ENCODE measurements at regions not wholly inside any gene's neighbourhood (a gene's known extent, or its start where the extent isn't known, plus 50 kb on each side); places are given as distances from the start of the nearest gene placed in this dataset.
A peak's percentile ranks its signal among the peaks of the same experiment; 100 is the strongest.

DNA sequence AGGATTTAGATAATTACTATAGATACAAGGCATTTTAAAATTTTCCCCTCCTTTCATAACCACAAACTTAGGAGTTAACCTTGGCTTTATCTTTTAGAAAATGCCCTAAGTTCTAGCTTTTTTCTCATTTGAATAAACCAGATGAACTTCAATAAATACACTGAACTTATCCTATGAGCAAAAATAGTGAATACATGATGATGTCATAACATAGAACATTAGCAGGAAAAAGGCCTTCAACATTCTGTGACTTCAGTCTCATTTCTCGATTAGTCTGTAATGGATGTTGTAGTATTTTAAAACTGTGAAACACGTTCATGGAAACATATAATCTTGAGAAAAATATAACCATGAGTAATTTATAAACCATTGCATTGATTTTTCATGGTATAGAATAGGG lies 550.7 kb downstream of the PKHD1 start:
- no peaks in the 10 kb centered on the region for H3K36me3 Mint-ChIP-seq (ENCODE audit: low read depth)
- TF ChIP-seq, protein P1, sequence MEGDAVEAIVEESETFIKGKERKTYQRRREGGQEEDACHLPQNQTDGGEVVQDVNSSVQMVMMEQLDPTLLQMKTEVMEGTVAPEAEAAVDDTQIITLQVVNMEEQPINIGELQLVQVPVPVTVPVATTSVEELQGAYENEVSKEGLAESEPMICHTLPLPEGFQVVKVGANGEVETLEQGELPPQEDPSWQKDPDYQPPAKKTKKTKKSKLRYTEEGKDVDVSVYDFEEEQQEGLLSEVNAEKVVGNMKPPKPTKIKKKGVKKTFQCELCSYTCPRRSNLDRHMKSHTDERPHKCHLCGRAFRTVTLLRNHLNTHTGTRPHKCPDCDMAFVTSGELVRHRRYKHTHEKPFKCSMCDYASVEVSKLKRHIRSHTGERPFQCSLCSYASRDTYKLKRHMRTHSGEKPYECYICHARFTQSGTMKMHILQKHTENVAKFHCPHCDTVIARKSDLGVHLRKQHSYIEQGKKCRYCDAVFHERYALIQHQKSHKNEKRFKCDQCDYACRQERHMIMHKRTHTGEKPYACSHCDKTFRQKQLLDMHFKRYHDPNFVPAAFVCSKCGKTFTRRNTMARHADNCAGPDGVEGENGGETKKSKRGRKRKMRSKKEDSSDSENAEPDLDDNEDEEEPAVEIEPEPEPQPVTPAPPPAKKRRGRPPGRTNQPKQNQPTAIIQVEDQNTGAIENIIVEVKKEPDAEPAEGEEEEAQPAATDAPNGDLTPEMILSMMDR (IDR thresholded peaks at IDR 0.05; ENCODE audit: unreplicated experiment in 3 of 3), result no peak
- H3K27ac Mint-ChIP-seq, result no peak overlapping the region
- H3K27me3 Mint-ChIP-seq (ENCODE audit: low read depth), result peaks cover 19% of the 10 kb centered on the region
- H3K4me1 Mint-ChIP-seq, result no peaks in the 10 kb centered on the region
- H3K9me3 Mint-ChIP-seq, result no peaks in the 10 kb centered on the region
- H3K4me3 Mint-ChIP-seq, result no peak overlapping the region

DNA sequence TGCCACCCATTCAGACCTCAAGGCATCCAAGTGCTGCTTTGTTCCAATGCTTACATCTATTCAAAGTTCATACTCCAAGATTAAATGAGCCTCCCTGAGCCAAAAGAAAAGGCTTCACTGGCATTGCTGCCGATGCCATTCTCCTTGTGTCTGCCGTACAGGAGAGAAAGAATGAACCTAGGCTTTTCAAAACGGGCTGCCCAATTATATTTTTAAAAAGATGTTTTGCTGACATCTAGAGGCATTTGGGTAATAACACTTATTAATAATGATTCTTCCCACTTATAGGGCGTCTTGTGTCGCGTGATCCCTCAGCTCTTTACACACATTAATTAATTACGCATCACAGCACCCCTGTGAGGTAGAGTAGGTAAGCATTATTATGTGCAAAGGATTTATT lies 545.6 kb downstream of the PKHD1 start:
- TF ChIP-seq, protein P1 (IDR thresholded peaks at IDR 0.05; ENCODE audit: unreplicated experiment in 3 of 3), result peak; percentile 27 to 49 (median 45)

DNA sequence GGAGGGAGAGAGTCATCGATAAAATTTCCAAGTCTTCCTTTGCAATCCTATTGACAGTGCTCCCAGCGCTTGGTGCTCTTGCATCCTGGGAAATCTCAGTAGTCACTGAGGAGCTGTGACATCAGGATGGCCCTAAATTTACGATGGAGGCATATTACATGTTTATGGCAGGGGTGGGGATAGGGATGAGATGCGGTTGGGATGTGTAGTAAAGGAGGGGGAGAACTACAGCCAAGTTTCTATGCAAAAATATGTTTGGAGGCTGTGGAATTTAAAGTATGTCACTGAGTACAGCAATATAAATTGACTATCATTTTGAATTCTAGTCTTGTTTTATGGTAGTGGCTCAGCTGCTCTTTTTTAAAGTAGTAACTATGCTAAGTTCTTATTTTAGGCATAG lies 544.9 kb downstream of the PKHD1 start:
- H3K9me3 Mint-ChIP-seq, result no peaks in the 10 kb centered on the region
- peaks cover 9% of the 10 kb centered on the region for H3K4me1 Mint-ChIP-seq
- no peaks in the 10 kb centered on the region for H3K36me3 Mint-ChIP-seq (ENCODE audit: low read depth)
- H3K27ac Mint-ChIP-seq, result no peak overlapping the region
- H3K4me3 Mint-ChIP-seq, result no peak overlapping the region
- TF ChIP-seq, protein P1 (IDR thresholded peaks at IDR 0.05; ENCODE audit: unreplicated experiment in 3 of 3), result no peak
- H3K27me3 Mint-ChIP-seq (ENCODE audit: low read depth), result peaks cover 26% of the 10 kb centered on the region

More for the DNA sequence above, 545.6 kb downstream of the PKHD1 start:
- H3K36me3 Mint-ChIP-seq (ENCODE audit: low read depth), result no peaks in the 10 kb centered on the region
- H3K27me3 Mint-ChIP-seq (ENCODE audit: low read depth), result peaks cover 26% of the 10 kb centered on the region
- no peaks in the 10 kb centered on the region for H3K9me3 Mint-ChIP-seq
- H3K27ac Mint-ChIP-seq, result no peak overlapping the region
- no peak overlapping the region for H3K4me3 Mint-ChIP-seq
- H3K4me1 Mint-ChIP-seq, result peaks cover 9% of the 10 kb centered on the region

DNA sequence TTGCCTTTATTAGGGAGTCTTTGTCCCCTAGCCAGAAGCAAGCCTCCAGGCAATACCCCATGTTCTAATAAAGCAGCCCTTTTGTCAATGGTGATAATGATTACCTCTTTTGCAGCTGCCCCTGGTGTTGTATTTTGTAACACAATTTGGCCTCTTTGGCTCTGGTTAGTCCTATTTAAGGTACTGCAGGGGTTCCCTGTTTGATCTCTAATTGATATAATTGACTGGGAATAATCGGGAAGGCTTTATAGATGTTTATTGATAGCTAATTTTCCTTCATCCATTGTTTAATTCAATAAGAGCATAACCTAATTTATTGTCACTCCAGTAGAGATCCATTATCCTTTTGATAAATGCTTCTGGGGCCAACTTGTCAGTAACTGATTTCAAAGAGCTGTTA lies 537.2 kb downstream of the PKHD1 start:
- Mint-ChIP-seq H3K4me3 (no peak overlapping the region), H3K4me1 (no peaks in the 10 kb centered on the region), H3K36me3 (ENCODE audit: low read depth) (no peaks in the 10 kb centered on the region), H3K27ac (no peak overlapping the region), H3K27me3 (ENCODE audit: low read depth) (peaks cover 1% of the 10 kb centered on the region), H3K9me3 (no peaks in the 10 kb centered on the region)
- TF ChIP-seq, protein P1 (IDR thresholded peaks at IDR 0.05; ENCODE audit: unreplicated experiment in 3 of 3), result no peak

DNA sequence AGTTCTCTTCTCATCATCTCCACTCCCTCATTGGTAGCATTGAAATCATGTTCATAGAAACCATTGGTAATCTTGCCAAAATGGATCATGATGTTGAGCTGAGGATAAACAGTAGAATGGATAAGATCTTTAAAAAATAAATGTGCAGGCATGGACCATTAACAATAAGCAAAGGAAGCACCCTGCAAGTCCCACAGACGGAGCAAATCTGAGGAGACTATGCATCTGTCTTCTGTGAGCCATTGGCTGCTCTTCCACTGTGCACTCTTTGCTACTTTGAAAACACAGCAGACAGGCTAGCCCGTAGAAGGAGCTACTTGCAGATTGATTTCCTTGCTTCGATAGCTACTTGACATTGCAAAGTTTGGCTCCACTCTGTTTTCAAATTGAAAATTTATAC lies 535.0 kb downstream of the PKHD1 start:
- H3K4me3 Mint-ChIP-seq, result no peak overlapping the region
- H3K36me3 Mint-ChIP-seq (ENCODE audit: low read depth), result no peaks in the 10 kb centered on the region
- no peaks in the 10 kb centered on the region for H3K9me3 Mint-ChIP-seq
- H3K27me3 Mint-ChIP-seq (ENCODE audit: low read depth), result no peaks in the 10 kb centered on the region
- H3K27ac Mint-ChIP-seq, result no peak overlapping the region
- no peaks in the 10 kb centered on the region for H3K4me1 Mint-ChIP-seq
- TF ChIP-seq, protein P1 (IDR thresholded peaks at IDR 0.05; ENCODE audit: unreplicated experiment in 3 of 3), result no peak

DNA sequence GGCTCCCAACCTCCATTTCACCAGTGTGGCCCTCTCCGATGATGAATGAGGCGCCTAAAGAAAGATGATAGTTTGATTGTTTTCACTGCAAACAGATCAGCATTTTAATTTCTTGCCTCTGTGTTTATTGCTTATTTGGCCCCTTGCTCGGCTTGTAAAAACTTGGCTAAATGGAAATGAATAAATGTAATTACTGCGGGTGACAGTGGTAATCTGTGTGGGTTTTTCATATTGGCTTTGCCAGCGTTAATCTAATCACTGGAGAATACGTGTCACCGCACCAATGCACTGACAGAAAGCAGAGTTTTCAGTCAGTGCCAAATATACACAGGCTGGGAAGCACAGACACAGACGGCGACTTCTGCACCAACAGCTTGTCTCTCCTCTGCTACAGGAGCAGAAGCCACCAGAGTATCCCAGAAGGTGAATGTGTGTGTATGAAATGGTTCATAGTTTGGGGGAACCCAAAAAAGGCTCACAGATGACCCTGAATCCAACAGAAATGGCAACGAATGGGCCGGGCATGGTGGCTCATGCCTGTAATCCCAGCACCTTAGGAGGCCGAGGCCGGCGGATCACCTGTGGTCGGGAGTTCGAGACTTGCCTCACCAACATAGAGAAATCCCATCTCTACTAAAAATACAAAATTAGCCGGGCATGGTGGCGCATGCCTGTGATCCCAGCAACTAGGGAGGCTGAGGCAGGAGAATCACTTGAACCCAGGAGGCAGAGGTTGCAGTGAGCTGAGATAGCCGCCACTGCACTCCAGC lies 534.0 kb downstream of the PKHD1 start:
- H3K27ac Mint-ChIP-seq, result no peak overlapping the region
- no peaks in the 10 kb centered on the region for H3K4me1 Mint-ChIP-seq
- H3K9me3 Mint-ChIP-seq, result no peaks in the 10 kb centered on the region
- H3K36me3 Mint-ChIP-seq (ENCODE audit: low read depth), result no peaks in the 10 kb centered on the region
- no peaks in the 10 kb centered on the region for H3K27me3 Mint-ChIP-seq (ENCODE audit: low read depth)
- no peak overlapping the region for H3K4me3 Mint-ChIP-seq
- TF ChIP-seq, protein P1 (IDR thresholded peaks at IDR 0.05; ENCODE audit: unreplicated experiment in 3 of 3), result no peak

Measured in nephron (organoid).